ELF-1 (cell line): ENCODE measurements at regions not wholly inside any gene's neighbourhood (a gene's known extent, or its start where the extent isn't known, plus 50 kb on each side); places are given as distances from the start of the nearest gene placed in this dataset.
"Not testable (repeated sequence)": the region's sequence is repeated elsewhere in the genome, so short reads cannot be mapped to it uniquely, and the experiment has no call there.

Source experiments
- DNase-seq: peaks from one replicate; pipeline ENCODE4 v3.0.0-alpha.2; 2016; ENCODE audit warnings: low read depth, low spot score

GRCh38 chr2:37758141-37758601 is 86.7 kb upstream of the CDC42EP3 start:
- DNase-seq, result not testable (repeated sequence)

DNA sequence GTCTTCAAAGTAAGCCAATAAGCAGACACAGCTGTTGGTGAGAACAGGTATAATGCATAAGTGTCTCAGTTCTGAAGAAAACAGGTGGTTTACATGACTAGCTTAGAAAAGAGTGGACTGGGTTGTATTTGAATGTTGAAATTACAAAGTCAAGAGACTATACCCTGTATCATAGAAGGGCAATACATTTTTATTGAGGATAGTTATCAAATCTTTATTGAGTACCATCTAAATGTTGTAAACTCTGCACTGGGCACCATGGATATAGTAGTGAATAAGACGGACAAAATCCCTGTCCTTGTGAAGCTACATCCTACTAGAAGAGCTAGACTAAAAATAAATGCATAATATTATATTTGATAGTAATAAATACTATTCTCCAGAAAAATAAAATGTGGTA is 88.5 kb upstream of the CDC42EP3 start:
- not testable (repeated sequence) for DNase-seq

DNA sequence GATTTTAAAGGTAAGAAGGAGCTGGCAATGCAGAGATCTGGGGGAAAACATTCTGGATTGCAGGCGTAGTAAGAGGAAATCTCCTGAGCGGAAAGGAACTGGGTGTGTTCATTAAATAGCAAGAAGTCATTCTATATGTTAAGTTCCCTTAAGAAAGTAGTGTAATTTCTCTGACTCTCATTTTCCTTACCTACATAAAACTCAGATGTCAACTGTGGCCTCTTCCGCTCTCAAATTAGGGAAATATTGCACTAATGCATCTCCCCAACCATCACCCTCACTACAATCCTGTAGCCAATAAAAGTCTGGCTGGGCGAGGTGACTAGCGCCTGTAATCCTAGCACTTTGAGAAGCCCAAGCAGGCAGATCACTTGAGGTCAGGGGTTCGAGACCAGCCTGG is 89.0 kb upstream of the CDC42EP3 start:
- no peak for DNase-seq

- not testable (repeated sequence) for DNase-seq
Observed at GRCh38 chr2:37762281-37762680, 90.8 kb upstream of the CDC42EP3 start.

DNA sequence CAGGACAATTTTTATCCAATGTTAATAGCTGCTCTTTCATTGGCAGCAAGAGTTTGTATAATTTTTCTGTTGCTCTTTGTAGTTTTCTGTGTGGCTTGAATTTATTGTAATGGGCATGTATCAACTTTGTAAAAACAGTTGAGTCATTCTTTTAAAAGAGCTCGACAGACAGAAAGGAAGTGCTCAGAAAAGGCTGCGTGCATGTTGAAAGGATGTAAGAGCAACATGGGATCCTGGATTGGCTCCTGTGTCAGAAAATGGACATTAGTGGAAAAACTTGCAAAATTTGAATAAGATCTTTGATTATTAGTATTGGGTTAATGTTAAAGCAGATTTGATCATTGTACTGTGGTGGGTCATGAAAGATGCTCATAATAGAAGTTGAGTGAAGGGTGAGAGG is 93.3 kb upstream of the CDC42EP3 start:
- DNase-seq, result no peak

- peak; percentile 46 for DNase-seq
Observed at GRCh38 chr2:37766106-37766505, 94.7 kb upstream of the CDC42EP3 start.

DNA sequence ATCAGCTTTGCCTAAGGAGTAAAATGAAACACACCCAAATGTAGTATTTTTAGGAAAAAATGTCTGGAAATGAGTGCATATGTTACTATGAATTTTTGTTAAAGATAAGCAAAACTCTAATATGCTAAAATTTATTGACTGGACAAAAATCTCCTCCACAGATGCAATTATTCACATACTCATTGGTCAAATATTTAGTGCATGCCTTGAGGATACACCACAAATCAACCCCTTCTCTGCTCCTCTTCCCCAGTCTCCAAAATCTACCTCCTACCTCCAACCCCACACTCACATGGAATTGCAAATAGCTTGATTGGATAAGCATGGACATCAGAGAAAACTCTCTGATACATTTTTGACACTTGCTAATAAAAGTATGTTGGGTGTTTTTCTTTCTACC is 95.6 kb upstream of the CDC42EP3 start:
- DNase-seq, result no peak

GRCh38 chr2:37767959-37768925 is 96.8 kb upstream of the CDC42EP3 start:
- DNase-seq, result peak; percentile 36

DNA sequence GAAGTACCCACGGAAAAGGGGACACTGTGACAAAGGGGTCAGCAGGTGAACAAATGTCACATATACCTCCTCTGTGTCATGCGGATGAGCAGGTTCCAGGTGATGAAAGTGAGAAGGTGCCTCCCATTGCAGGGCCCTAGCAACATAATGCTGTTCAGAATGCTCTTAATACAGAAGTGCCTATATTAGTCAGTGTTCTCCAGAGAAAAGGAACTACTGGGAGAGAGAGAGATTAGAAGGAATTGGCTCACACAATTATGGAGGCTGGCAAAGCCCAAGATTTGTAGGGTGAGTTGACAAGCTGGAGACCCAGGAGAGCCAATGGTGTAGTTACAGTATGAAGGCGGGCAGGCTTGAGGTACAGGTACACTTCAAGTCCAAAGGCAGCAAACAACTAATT is 98.1 kb upstream of the CDC42EP3 start:
- DNase-seq, result no peak

DNA sequence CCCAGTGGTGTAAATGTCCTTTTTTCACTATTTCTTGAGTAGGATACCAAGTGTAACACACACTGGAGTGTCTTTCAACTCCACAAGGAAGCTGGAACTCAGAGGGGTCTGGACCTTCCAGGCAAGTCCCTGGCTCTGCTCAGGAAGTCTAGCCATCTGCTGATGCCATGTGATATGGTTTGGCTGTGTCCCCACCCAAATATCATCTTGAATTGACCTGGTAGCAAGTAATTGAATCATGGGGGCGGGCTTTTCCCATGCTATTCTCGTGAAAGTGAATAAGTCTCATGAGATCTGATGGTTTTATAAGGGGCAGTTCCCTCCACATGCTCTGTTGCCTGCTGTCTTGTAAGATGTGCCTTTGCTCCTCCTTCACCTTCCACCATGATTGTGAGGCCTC is 99.4 kb upstream of the CDC42EP3 start:
- DNase-seq, result no peak

- DNase-seq, result no peak
Observed at GRCh38 chr2:37771600-37772088, 100.2 kb upstream of the CDC42EP3 start.

DNA sequence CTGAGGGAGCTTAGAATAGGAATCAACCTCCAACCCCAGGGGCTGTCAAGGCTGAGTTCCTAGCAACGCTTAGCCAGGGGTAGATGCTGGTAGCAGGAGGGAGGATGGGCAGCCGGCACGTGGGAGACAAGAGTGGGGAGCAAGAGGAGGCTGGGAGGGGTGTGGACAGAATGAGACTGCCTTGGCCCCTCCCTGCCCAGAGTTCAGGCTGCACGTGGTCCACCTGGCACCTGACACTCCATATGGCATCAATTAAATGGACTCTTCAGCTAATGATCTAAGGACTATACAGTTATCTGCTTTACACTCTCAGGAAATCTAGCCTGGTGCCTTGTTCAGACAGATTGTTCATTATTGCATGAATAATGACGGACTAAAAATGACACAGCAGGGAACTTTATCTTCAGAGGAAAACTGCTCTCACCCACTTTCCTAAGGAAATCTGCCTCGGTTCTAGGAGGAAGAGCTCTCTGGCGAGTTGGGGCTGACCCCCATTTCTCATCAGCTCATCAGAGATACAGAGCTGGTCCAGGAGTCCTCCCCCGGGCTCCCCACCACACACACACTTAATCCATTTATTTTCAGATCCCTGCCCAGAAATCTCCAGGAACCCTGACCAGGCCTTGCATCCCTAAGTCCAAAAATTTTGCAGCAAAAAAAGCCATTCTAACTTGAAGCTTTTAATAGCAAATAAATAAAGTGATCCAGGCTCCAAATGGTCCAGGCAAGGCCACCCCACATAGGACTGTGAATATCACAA is 102.1 kb upstream of the CDC42EP3 start:
- no peak for DNase-seq

- DNase-seq, result not testable (repeated sequence)
Observed at GRCh38 chr2:37774171-37774944, 102.9 kb upstream of the CDC42EP3 start.

DNA sequence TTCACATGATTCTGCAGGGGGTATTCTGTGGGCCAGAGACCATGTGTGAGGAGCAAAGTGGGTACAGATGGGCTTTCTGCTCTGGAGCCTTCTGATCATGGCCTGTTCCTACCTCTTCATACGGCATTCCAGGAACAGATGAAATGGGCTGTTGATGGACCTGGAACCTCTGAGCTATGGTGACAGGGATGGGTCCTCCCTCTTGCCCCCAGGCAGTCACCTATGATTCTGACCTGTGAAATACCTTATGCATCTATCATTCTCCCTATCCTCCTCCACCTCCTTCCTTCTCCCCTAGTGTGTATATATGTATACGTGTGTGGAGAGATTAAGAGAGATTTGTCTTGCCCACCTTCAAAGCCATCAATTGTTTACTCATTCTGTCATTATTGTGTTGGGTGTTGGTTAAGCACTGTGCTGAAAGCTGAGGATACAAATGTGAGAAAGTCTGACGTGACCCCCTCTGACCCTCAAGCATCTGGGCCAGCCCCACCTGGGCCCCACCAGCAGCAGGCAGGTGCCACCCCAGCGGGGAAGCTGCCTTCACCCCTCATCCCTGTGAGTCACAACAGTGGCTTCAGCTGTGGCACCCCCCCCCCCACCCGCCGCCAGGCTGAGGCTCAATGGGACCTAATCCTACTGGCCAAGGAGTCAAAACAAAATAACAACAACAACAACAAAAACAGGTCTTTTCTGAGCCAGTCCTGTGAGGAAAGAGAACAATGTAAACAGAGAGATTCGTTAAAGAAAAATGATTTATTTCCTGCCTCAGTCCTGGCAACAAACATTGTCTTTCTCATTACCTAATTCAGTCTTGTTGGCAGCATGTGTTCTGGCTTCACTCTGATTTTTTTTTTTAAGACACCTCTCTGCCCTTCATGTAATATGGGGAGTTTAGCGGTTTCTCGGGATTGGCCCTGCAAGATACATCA is 103.8 kb upstream of the CDC42EP3 start:
- no peak for DNase-seq

DNA sequence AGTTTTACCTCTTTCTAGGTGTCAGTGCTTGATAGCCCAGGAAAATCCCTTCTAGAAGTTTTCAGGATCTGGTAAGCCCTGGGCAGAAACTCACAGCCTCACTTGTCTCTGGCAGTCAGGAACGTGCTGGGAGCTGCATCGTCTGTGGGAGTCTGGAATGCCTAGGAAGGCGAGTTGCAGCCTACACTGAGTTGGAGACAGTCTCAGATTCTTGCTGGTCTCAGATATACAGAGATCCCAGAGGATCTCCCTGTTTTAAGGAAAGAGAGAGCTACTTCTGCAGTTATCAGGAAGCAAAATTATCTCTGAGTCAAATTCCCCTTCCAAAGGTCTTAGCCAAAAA is 104.4 kb upstream of the CDC42EP3 start:
- DNase-seq, result peak; percentile 58

DNA sequence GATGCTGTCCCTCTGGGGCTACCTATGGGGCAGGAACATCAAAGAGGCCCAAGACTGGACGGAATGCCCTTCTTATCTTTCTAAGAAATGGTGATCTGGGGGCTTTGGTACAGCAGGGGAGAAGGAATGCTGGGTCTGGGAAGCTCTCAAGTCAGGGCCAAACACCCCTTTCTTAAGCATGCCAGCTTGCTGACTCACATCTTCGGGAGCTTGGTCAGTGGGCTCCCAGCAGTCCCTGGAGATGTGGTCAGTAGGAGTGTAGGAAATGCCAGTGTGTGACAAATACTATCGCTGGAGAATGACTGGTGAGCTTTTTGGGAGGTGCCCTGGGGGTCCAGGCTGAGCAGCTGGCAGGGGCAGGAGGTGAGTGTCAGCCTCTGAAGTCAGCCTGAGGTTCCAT is 105.0 kb upstream of the CDC42EP3 start:
- peak; percentile 83 for DNase-seq

DNA sequence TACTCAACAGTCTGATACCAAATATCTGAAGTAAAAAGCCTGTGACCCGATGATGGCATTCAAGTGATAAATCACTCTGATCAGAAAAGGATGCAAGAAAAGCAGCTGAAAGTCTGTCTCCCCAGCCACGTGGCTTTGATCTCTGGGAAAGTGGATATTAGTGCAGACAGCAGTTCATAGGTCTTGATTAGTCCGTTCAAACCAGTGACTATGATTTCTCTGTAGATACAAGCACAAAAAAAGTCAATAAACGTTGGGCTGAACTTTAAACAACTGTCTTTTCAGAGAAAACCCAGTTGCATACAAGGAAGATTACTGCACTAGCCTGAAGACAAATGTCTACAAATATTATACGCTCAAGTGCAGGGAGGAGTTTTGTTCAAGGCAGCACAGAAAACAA is 107.7 kb upstream of the CDC42EP3 start:
- DNase-seq, result no peak

DNA sequence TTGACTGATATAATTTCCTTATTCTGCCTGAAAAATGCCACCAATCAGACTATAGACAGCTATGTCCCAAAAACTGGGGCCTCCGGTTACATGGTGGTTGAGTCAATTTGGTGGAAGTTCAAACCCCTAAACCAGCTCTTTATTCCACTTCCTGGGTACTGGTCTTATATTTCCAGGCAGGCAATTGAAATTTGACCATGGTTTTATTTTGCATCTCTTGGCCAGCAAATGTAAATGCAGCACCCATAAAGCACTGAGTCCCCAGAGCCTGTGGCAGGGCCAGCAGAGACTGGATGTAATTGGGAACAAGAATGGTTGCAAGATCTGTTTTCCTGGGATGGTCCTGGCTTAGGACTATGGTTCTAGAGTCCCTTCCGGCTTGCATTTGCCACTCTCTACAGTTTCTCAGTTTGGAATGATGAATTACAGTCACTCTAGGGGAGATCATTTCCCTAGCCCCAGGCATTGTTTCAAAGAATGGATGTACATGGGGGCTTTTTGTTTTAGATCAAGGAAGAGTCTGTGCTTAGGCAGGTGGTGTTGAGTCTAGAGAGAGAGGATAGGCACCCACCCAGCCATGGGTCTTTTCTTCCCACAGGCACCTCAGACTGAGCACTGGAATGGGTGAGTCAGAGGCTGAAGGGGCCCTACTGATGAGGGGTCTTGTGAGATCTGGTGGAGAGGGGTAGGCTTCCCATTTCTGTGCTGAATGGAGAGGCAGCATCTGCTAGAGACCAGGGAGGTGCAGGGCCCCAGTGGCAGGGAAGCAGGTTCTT is 108.4 kb upstream of the CDC42EP3 start:
- peak; percentile 33 for DNase-seq

GRCh38 chr2:37780387-37780676 is 108.9 kb upstream of the CDC42EP3 start:
- DNase-seq, result no peak

DNA sequence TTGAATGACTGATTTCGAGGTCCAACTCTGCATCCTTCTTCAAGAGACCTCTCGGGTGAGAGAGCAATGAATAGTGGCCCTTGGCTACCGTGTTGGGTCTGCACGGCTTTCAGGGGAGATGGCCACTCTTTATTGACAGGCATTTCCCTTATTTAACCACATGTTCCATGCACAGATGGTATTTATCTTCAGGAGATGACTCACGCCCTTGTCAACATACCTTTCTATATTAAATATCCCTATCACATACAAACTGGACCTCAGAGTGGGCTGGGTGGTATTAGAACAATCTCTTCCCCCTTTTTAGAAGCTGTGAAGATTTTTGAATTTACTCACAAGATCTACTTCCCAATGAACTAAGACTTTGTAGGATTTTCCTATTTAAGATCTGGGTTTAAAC is 109.6 kb upstream of the CDC42EP3 start:
- DNase-seq, result no peak
